ENCODE measurements at regions not wholly inside any gene's neighbourhood (a gene's known extent, or its start where the extent isn't known, plus 50 kb on each side); places are given as distances from the start of the nearest gene placed in this dataset.

GRCh38 chr20:7505152-7505834 lies 435.0 kb downstream of the HAO1 start:
- no peak for TF ChIP-seq CTCF (conservative IDR thresholded peaks at IDR 0.05)
- H3K27ac ChIP-seq, result no peak overlapping the region

- TF ChIP-seq CTCF (conservative IDR thresholded peaks at IDR 0.05), result no peak
- no peak overlapping the region for H3K27ac ChIP-seq
These were observed 434.4 kb downstream of the HAO1 start for GRCh38 chr20:7505835-7506221.

- no peak for TF ChIP-seq CTCF (conservative IDR thresholded peaks at IDR 0.05)
- H3K27ac ChIP-seq, result no peak overlapping the region
These were observed 423.6 kb downstream of the HAO1 start for GRCh38 chr20:7516621-7517111.

GRCh38 chr20:7520361-7520760 lies 419.9 kb downstream of the HAO1 start:
- no peak for TF ChIP-seq CTCF (conservative IDR thresholded peaks at IDR 0.05)
- no peak overlapping the region for H3K27ac ChIP-seq

GRCh38 chr20:7523288-7523687 lies 417.0 kb downstream of the HAO1 start:
- no peak overlapping the region for H3K27ac ChIP-seq
- no peak for TF ChIP-seq CTCF (conservative IDR thresholded peaks at IDR 0.05)

- no peak overlapping the region for H3K27ac ChIP-seq
- no peak for TF ChIP-seq CTCF (conservative IDR thresholded peaks at IDR 0.05)
These were observed 400.2 kb downstream of the HAO1 start for GRCh38 chr20:7540018-7540417.

- H3K27ac ChIP-seq, result no peak overlapping the region
- no peak for TF ChIP-seq CTCF (conservative IDR thresholded peaks at IDR 0.05)
These were observed 399.3 kb downstream of the HAO1 start for GRCh38 chr20:7540923-7541322.
